HEK293 (cell line): ENCODE measurements at regions not wholly inside any gene's neighbourhood (a gene's known extent, or its start where the extent isn't known, plus 50 kb on each side); places are given as distances from the start of the nearest gene placed in this dataset.

Source experiments
- CTCF ChIP-seq: fragments of 450-650 bp; formaldehyde crosslinking; IDR thresholded peaks from 2 replicates; pipeline ENCODE4 v1.5.1; 2016; ENCODE audit warnings: missing biosample characterization, missing genetic modification characterization
- GLI4 ChIP-seq: fragments of 450-650 bp; formaldehyde crosslinking; IDR thresholded peaks from 2 replicates; pipeline ENCODE4 v1.5.1; 2016; ENCODE audit warnings: missing biosample characterization, missing genetic modification characterization
- GLIS1 ChIP-seq: fragments of 450-650 bp; formaldehyde crosslinking; IDR thresholded peaks from 2 replicates; pipeline ENCODE4 v1.5.1; 2016; ENCODE audit warnings: missing biosample characterization, missing genetic modification characterization
- KLF10 ChIP-seq: fragments of 450-650 bp; IDR thresholded peaks from 2 replicates; pipeline ENCODE4 v1.5.1; 2018; ENCODE audit warnings: missing biosample characterization, mild to moderate bottlenecking, missing genetic modification characterization
- YY1 ChIP-seq: fragments of 450-650 bp; formaldehyde crosslinking; IDR thresholded peaks from 2 replicates; pipeline ENCODE4 v1.5.1; 2018; ENCODE audit warnings: missing biosample characterization, missing genetic modification characterization
- ZBTB20 ChIP-seq: fragments of 450-650 bp; formaldehyde crosslinking; IDR thresholded peaks from 2 replicates; pipeline ENCODE4 v1.5.1; 2016; ENCODE audit warnings: missing biosample characterization, missing genetic modification characterization
- ZFP37 ChIP-seq: fragments of 450-650 bp; formaldehyde crosslinking; IDR thresholded peaks from 2 replicates; pipeline ENCODE4 v1.5.1; 2016; ENCODE audit warnings: missing biosample characterization, missing genetic modification characterization
- ZNF274 ChIP-seq, 2 experiments: fragments of 200-500 bp in 1 of 2; fragments of 450-650 bp in 1 of 2; sonication (Bioruptor generic) in 1 of 2; formaldehyde crosslinking in 1 of 2; IDR thresholded peaks; 2 replicates each; pipeline versions ENCODE4 v1.5.1 to v1.6.1; 2014 to 2016; ENCODE audit warnings: borderline replicate concordance in 1 of 2, inconsistent platforms in 1 of 2, low read length in 1 of 2, missing biosample characterization in 1 of 2, missing genetic modification characterization in 1 of 2
- ZNF311 ChIP-seq: fragments of 450-650 bp; formaldehyde crosslinking; IDR thresholded peaks from 2 replicates; pipeline ENCODE4 v1.5.1; 2017; ENCODE audit warnings: missing biosample characterization, missing genetic modification characterization, borderline replicate concordance
- ZNF610 ChIP-seq: fragments of 450-650 bp; formaldehyde crosslinking; IDR thresholded peaks from 2 replicates; pipeline ENCODE4 v1.5.1; 2016; ENCODE audit warnings: missing biosample characterization, missing genetic modification characterization, borderline replicate concordance
- ZNF776 ChIP-seq: fragments of 450-650 bp; formaldehyde crosslinking; IDR thresholded peaks from 2 replicates; pipeline ENCODE4 v1.5.0; 2017; ENCODE audit warnings: missing biosample characterization, missing genetic modification characterization, borderline replicate concordance
- TF ChIP-seq, protein P1 (sequence below): fragments of 450-650 bp; formaldehyde crosslinking; IDR thresholded peaks from 2 replicates; pipeline ENCODE4 v1.5.1; 2016; ENCODE audit warnings: missing biosample characterization, missing genetic modification characterization, low read depth

DNA sequence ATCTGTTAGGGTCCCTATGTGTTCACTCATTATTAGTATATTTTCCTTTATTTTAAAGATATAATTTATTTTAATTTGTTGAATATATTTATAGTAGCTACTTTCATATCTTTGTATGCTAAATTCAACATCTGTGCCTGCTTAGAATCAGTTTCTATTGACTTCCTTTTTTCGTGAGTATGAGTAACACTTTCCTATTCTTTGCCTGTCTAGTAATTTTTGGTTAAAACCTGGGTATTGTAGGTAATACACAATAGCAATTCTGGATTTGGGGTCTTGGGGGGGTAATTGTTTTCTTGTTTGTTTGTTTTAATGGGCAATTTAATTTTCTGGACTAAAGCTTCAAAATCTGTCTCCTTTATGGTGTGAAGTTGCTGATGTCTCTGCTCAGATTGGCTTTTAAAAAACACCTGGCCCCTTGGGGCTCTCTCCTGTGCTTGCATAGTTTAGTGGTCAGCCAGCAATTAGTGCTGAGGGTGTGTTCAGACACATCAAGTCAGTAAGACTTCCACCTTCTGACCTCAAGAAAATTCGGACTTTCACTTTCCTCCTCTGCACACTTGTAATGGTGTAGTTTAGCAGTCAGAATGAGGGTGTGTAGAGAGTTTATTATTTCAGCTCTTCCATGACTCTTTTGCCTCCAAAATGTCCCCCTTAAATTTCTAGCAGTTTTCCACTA, 124.4 kb upstream of the MAP1B start:
- TF ChIP-seq ZNF274 (IDR thresholded peaks at IDR 0.05; ENCODE audit: low read length), result no peak
- TF ChIP-seq ZNF274 (tag by site-specific recombination; IDR thresholded peaks at IDR 0.05; ENCODE audit: borderline replicate concordance), result no peak
- TF ChIP-seq, protein P1, sequence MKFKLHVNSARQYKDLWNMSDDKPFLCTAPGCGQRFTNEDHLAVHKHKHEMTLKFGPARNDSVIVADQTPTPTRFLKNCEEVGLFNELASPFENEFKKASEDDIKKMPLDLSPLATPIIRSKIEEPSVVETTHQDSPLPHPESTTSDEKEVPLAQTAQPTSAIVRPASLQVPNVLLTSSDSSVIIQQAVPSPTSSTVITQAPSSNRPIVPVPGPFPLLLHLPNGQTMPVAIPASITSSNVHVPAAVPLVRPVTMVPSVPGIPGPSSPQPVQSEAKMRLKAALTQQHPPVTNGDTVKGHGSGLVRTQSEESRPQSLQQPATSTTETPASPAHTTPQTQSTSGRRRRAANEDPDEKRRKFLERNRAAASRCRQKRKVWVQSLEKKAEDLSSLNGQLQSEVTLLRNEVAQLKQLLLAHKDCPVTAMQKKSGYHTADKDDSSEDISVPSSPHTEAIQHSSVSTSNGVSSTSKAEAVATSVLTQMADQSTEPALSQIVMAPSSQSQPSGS, result no peak
- no peak for TF ChIP-seq YY1 (tag by site-specific recombination)
- no peak for TF ChIP-seq CTCF (tag by site-specific recombination)
- TF ChIP-seq ZNF776 (tag by site-specific recombination), result no peak
- no peak for TF ChIP-seq KLF10 (tag by site-specific recombination)
- no peak for TF ChIP-seq ZNF311 (tag by site-specific recombination)
- TF ChIP-seq ZNF610 (tag by site-specific recombination), result no peak
- no peak for TF ChIP-seq ZFP37 (tag by site-specific recombination)
- TF ChIP-seq GLI4 (tag by site-specific recombination), result no peak
- no peak for TF ChIP-seq ZBTB20 (tag by site-specific recombination)
- TF ChIP-seq GLIS1 (tag by site-specific recombination), result no peak
